Islet of Langerhans (tissue), 1 donor: ENCODE measurements at regions not wholly inside any gene's neighbourhood (a gene's known extent, or its start where the extent isn't known, plus 50 kb on each side); places are given as distances from the start of the nearest gene placed in this dataset.

Experiments used
- FAIRE-seq: peaks from one replicate; lab custom pipeline; 2011; peaks lifted over from hg19 to GRCh38; lab: Jason Lieb, UNC

DNA sequence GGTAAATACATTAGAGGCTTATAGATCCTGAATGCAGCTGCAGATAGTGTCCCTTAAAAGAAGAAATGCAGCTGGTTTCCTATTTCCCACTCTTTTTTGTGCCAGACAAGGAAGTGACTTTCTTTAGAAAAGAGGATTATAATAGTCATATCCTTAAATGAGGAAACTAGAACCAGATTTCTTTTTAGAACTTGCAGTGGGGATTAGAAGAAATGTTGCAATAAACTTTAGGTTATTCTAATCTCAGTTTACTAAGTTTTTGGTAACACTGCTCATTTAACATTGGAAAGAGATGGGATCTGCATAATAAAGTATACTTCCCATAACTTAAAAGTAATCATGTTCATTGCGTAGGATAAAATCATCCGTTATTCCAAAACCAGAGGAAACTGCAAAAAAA is 101.9 kb downstream of the SLIT2 start:
- FAIRE-seq, result no peak

DNA sequence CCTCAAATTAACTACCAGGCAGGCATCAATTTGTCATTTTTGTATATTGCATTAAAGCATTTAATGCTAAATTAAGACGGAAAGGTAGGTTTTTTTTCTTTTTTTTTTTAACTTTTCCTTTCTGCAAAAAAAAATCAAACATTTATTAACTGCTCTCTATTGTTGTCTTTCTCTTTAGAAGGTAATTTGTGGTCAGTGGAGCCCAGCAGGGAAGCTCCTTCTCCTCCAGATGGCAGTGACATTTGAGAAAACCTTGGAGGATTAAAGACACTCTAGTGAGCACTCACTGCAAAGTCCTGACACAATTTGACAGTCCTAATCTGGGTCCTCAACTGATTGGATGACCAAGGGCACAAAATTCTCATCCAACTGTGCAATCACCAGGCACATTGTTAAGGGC is 102.4 kb downstream of the SLIT2 start:
- no peak for FAIRE-seq

DNA sequence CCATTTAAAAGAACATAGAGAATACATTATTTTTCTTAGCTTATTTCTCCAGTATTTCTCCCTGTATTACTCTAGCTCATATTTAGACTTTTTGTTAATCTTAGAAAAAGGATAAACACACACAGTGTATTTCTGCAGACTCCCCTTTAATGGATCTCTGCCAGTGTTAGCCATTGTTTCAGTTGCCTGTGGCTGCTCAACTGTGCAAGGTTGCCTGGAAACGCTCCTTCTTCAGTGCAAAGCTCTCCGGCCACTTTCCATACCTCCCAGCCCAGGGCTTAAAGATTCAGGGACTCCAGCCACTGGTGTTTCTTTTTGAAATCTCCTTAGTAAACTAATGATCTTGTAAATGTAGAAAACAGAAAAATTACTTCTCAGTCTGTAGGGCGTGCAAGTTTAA is 104.9 kb downstream of the SLIT2 start:
- FAIRE-seq, result no peak

DNA sequence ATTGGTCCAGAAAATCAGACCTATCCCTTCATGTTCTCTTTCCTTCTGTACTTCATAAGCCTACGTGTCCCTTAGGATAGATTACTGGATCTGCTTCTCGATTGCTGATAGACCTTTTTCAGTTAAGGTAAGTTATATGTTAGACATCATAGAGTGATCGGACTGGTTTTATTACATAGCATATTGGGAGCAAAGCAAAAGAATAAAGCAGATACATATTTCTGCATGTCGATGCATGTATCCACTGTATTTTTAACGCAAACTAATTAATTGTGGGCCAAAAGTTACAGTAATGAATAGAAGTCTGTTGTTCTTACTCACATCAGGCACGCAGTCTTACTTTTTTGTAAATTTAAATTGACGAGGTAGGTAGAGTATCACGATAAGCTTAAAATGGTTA is 106.4 kb downstream of the SLIT2 start:
- FAIRE-seq, result no peak

- FAIRE-seq, result no peak
Observed at GRCh38 chr4:20359692-20360091, 108.0 kb downstream of the SLIT2 start.

DNA sequence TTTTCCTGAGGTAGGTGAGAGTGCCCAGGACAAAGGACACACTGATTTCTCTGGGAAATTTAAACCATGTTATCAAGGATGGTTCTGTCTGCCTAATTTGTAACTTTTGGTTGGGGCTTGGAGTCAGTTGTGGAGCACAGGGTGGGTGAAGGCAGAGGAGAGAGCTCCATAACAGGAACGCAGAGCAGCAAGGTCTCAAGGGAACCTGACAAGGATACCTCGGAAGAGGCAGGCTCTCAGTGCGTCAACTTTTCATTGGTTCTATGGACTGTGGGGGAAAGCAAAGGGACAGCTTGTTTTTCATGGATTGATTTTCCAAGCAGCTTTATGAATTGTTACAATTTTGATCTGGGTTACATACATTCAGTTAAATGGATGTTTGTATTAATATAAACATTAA is 110.4 kb downstream of the SLIT2 start:
- no peak for FAIRE-seq

GRCh38 chr4:20364969-20365368 is 113.3 kb downstream of the SLIT2 start:
- no peak for FAIRE-seq

DNA sequence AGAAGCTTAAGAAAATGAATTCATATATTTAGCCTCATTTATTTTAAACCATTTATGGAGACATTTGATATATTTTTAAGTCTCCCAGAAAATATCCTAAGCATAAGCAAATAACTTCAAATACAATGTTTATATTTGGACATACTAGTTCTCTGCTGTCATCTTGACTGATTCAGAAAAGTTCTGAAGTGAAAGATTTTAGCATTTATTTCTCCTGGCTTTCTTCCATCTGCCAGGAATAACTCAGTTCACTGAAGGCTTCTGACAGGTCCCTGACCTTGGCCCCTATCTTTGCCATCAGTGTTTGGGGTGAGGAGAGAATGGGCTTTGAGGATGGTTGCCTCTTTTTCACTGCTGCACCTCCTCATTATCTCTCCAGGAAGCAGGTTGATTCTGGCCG is 115.7 kb downstream of the SLIT2 start:
- no peak for FAIRE-seq

GRCh38 chr4:20368926-20369325 is 117.2 kb downstream of the SLIT2 start:
- no peak for FAIRE-seq

- FAIRE-seq, result no peak
Observed at GRCh38 chr4:20370274-20370673, 118.6 kb downstream of the SLIT2 start.

GRCh38 chr4:20376070-20376469 is 124.4 kb downstream of the SLIT2 start:
- FAIRE-seq, result peak; percentile 70

DNA sequence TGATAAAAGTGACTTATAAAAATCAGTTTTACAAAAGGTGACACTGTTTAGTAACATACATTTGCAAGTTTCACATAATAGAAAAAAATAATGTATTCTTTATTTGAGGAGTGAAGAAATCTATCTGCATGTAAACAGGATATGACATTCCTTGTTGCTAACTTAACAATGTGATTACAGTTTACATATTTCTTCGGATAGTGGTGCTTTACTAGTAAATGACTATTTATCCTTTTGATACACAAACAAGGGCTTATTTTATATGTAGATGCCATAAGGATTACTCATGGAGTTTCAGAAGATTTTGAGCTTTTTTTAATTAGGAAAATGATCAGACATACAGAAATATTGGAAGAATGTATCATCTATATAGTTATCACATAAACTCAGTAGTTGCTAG is 126.5 kb downstream of the SLIT2 start:
- no peak for FAIRE-seq

- no peak for FAIRE-seq
Observed at GRCh38 chr4:20381005-20381404, 129.3 kb downstream of the SLIT2 start.

DNA sequence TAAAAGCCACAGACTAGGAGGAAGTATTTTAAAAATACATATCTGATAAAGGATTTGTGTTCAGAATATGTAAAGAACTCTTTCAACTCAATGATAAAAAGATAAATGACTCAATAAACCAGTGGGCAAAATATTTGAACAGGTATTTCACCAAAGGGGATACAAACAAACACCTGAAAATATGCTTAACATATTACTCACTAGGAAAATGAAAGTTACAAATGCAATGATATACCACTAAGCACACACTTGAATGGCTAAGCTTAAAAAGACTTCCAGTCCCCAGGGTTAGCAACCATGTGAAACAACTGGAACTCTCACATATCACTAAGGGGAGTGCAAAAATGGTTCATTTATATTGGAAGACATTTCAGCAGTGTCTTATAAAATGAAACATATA is 131.6 kb downstream of the SLIT2 start:
- no peak for FAIRE-seq

GRCh38 chr4:20383969-20384368 is 132.3 kb downstream of the SLIT2 start:
- no peak for FAIRE-seq

DNA sequence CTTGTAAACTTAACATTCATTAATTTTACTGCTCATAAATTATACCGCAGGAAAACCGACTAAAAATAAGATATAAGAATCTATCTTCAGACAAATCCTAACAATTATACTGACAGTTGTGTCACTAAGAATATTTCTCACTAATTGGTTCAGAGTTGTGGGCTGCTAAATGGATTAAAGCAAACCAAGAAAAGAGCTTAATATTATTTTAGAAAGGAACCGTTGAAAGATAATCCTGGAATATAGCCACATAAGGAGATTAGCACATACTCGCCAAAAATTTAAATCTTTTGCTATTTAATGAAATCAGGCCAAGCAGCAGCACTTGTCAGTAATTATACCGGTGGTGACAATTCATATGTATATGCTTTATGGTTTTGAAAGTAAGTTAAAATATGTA is 132.8 kb downstream of the SLIT2 start:
- no peak for FAIRE-seq

DNA sequence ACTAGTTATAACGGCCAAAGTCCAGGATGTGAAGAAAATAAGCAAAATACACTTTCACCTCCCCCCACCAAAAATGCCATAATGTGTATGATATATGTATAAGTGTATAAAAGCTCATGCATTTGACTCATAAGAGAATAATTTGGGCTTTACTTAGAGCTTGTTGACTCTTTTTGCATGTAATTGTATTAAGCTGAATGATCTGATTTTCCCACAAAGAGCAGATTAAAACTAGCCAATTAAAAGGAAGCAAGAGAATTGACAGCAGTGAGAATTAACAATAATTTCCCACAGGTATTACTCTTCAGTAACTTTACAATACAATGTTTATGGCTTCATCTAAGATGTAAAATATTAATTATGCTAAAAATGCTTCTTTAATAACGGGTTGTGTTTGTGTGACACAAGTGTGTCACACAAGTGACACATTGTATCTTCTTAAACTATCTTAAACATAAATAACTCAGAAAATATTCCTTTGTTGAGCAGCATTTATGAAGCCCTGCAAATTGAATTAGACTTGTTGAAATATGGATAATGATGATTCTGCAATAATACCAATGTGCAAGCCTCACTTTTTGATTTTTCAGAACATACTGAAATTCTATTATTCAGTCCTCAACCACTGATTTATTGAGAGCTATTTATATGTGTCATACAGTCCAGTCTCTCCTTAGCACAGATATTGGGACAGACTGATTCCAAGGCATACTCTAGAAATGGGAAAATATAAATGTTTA is 134.5 kb downstream of the SLIT2 start:
- FAIRE-seq, result no peak

DNA sequence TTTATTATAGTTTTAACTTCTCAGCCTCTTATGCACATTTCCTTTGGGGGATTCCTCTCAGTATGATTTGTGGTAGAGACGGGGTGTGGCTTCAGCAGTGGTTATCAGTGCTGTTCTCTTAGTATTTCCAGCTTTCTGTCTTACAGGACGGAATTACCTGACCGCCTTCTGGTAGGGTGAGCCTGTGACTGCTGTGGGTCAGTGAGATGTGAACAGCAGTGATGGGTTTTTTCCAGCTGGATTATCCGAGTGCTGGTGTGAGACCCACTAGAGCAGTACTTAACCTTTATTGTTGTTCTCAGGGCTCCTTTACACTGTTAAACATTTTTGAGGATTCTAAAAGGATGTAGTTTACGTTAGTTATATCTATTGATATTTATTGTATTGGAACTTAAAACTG is 135.2 kb downstream of the SLIT2 start:
- FAIRE-seq, result no peak

DNA sequence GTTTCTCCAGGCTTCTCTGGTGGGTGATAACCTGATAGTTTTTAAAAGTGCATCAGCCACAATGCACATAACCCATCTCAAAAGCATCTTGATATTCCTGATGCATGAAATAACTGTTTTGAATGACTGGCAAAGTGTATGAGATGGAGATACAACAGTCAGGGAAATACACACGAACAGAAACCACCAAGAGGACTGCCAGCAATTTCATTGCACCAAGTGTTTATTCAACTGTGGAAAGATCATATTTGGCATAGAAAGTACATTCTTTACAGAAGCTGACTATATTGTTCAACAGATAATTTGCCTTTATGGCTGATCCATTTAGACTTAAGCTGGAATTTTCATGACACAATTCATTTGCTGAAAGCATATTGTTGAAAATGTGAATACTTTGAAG is 139.5 kb downstream of the SLIT2 start:
- no peak for FAIRE-seq

- no peak for FAIRE-seq
Observed at GRCh38 chr4:20391912-20392311, 140.2 kb downstream of the SLIT2 start.

- no peak for FAIRE-seq
Observed at GRCh38 chr4:20393486-20394100, 141.9 kb downstream of the SLIT2 start.

- FAIRE-seq, result no peak
Observed at GRCh38 chr4:20394512-20394911, 142.8 kb downstream of the SLIT2 start.

GRCh38 chr4:20395160-20395773 is 143.6 kb downstream of the SLIT2 start:
- no peak for FAIRE-seq

DNA sequence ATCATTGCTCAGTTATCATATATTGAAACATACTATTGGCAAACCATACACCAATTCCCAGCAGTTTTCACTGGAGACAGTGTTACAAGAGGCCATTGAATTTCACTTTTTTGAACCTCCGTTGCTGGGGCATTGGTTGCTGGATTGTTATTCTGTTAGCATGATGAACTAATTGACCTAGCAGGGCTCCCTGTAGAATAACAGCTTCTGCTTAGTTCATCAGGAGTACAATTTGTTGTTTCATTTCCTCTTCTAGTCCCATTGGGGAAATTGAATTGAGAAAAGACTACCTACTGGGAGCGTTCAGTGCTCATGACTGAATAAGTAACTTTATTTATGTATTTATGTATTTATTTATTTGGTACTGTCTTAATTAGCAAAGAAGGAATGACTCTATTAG is 151.6 kb downstream of the SLIT2 start:
- FAIRE-seq, result no peak
